KMS-11 (cell line): ENCODE measurements at regions not wholly inside any gene's neighbourhood (a gene's known extent, or its start where the extent isn't known, plus 50 kb on each side); places are given as distances from the start of the nearest gene placed in this dataset.
A peak's percentile ranks its signal among the peaks of the same experiment; 100 is the strongest.

Experiments
- H2AFZ ChIP-seq: fragments of 200-600 bp; sonication (generic); 2 replicates; pipeline ENCODE4 v1.6.1; 2016; ENCODE audit warnings: antibody characterized with exemption, mixed run types, low read depth
- H3K27ac ChIP-seq: fragments of 200-600 bp; sonication (generic); 2 replicates; pipeline ENCODE4 v1.6.1; 2016; ENCODE audit warnings: mild to moderate bottlenecking, mixed run types
- H3K27me3 ChIP-seq: fragments of 200-600 bp; sonication (generic); 2 replicates; pipeline ENCODE4 v1.6.1; 2017; ENCODE audit warnings: mild to moderate bottlenecking, low read depth, mixed run types, moderate library complexity; ENCODE audit not compliant: insufficient read depth
- H3K36me3 ChIP-seq: fragments of 200-600 bp; sonication (generic); 2 replicates; pipeline ENCODE4 v1.6.1; 2017; ENCODE audit warnings: mild to moderate bottlenecking, mixed run types; ENCODE audit not compliant: insufficient read depth
- H3K4me1 ChIP-seq: fragments of 200-600 bp; sonication (generic); 2 replicates; pipeline ENCODE4 v1.6.1; 2016; ENCODE audit warnings: mild to moderate bottlenecking, low read depth, mixed run types; ENCODE audit not compliant: poor library complexity, severe bottlenecking
- H3K4me2 ChIP-seq: fragments of 200-600 bp; sonication (generic); 2 replicates; pipeline ENCODE4 v1.7.0; 2016; ENCODE audit warnings: mild to moderate bottlenecking, mixed run types
- H3K4me3 ChIP-seq: fragments of 200-600 bp; sonication (generic); IDR thresholded peaks from 2 replicates; pipeline ENCODE4 v1.6.1; 2017; ENCODE audit warnings: low read depth, low read length, mixed read lengths; ENCODE audit not compliant: insufficient read depth
- H3K79me2 ChIP-seq: fragments of 200-600 bp; sonication (generic); 2 replicates; pipeline ENCODE4 v1.6.1; 2016; ENCODE audit warnings: low read depth, mixed run types; ENCODE audit not compliant: insufficient read depth
- H3K9ac ChIP-seq: fragments of 200-600 bp; sonication (generic); 2 replicates; pipeline ENCODE4 v1.6.1; 2016; ENCODE audit warnings: mild to moderate bottlenecking, mixed run types
- H4K20me1 ChIP-seq: fragments of 200-600 bp; sonication (generic); 2 replicates; pipeline ENCODE4 v1.6.1; 2016; ENCODE audit warnings: mild to moderate bottlenecking, mixed run types; ENCODE audit not compliant: insufficient read depth
- CTCF ChIP-seq: fragments of 200-600 bp; sonication (generic); conservative IDR thresholded peaks from 2 replicates; pipeline ENCODE4 v1.6.1; 2017; ENCODE audit warnings: low read depth, mild to moderate bottlenecking, antibody characterized with exemption, low read length, moderate library complexity, mixed read lengths

- Histone ChIP-seq H4K20me1 (no peaks in the 10 kb centered on the region), H2AFZ (no peak overlapping the region), H3K36me3 (no peaks in the 10 kb centered on the region), H3K27me3 (no peaks in the 10 kb centered on the region), H3K4me2 (0 out of 2 replicates have a peak overlapping the region, but pooled peaks have one; percentile 10), H3K9ac (no peak overlapping the region), H3K79me2 (no peaks in the 10 kb centered on the region), H3K4me3 (no peak overlapping the region), H3K27ac (no peak overlapping the region), H3K4me1 (peaks cover 24% of the 10 kb centered on the region)
- TF ChIP-seq CTCF = no peak
Measured at GRCh38 chr3:193870376-193871219, 265.4 kb upstream of the HES1 start.

- H3K4me3 ChIP-seq = no peak overlapping the region
- H4K20me1 ChIP-seq = no peaks in the 10 kb centered on the region
- no peaks in the 10 kb centered on the region for H3K36me3 ChIP-seq
- H3K27me3 ChIP-seq = no peaks in the 10 kb centered on the region
- H3K4me1 ChIP-seq = peaks cover 24% of the 10 kb centered on the region
- H3K4me2 ChIP-seq = 0 out of 2 replicates have a peak overlapping the region, but pooled peaks have one; percentile 10
- H3K79me2 ChIP-seq = no peaks in the 10 kb centered on the region
- H2AFZ ChIP-seq = no peak overlapping the region
- no peak overlapping the region for H3K9ac ChIP-seq
- no peak overlapping the region for H3K27ac ChIP-seq
- no peak for TF ChIP-seq CTCF
Measured at GRCh38 chr3:193871220-193871485, 264.8 kb upstream of the HES1 start.

- Histone ChIP-seq H3K27me3 (no peaks in the 10 kb centered on the region), H4K20me1 (no peaks in the 10 kb centered on the region), H3K4me1 (peaks cover 24% of the 10 kb centered on the region), H3K27ac (peak overlapping the region; percentile 50; the same call in 1 of the 2 replicates), H3K4me3 (no peak overlapping the region), H3K79me2 (no peaks in the 10 kb centered on the region), H3K36me3 (no peaks in the 10 kb centered on the region), H2AFZ (no peak overlapping the region), H3K9ac (no peak overlapping the region), H3K4me2 (peak overlapping the region; percentile 26)
- no peak for TF ChIP-seq CTCF
Measured at GRCh38 chr3:193872265-193872753, 263.6 kb upstream of the HES1 start.

- Histone ChIP-seq H2AFZ (no peak overlapping the region), H3K4me1 (peaks cover 24% of the 10 kb centered on the region), H3K27ac (no peak overlapping the region), H3K9ac (no peak overlapping the region), H3K4me2 (no peak overlapping the region), H3K79me2 (no peaks in the 10 kb centered on the region), H3K27me3 (no peaks in the 10 kb centered on the region), H3K36me3 (no peaks in the 10 kb centered on the region), H3K4me3 (no peak overlapping the region), H4K20me1 (no peaks in the 10 kb centered on the region)
- no peak for TF ChIP-seq CTCF
Measured at GRCh38 chr3:193873426-193874201, 262.3 kb upstream of the HES1 start.
